Vagina (tissue), 2 donors: ENCODE measurements at regions not wholly inside any gene's neighbourhood (a gene's known extent, or its start where the extent isn't known, plus 50 kb on each side); places are given as distances from the start of the nearest gene placed in this dataset.

Source experiments
- DNase-seq, 2 donors: peaks; one replicate each; pipeline ENCODE4 v3.0.0-alpha.2; 2017; ENCODE audit errors: extremely low spot score in 2 of 2
- H3K27ac ChIP-seq: fragments of 200-600 bp; sonication (generic); one replicate; pipeline ENCODE4 v1.5.1; 2019
- H3K27me3 ChIP-seq: fragments of 200-600 bp; sonication (generic); one replicate; pipeline ENCODE4 v1.5.1; 2019
- H3K36me3 ChIP-seq, 2 donors: fragments of 200-600 bp; sonication (generic); one replicate each; pipeline ENCODE4 v1.5.1; 2017 to 2019
- H3K4me1 ChIP-seq: fragments of 200-600 bp; sonication (generic); one replicate; pipeline ENCODE4 v1.5.1; 2019
- H3K4me3 ChIP-seq, 2 donors: fragments of 200-600 bp; sonication (generic); 1 replicate in 1 of 2; 2 replicates in 1 of 2; pipeline ENCODE4 v1.5.1; 2016 to 2019
- H3K9me3 ChIP-seq: fragments of 200-600 bp; sonication (generic); one replicate; pipeline ENCODE4 v1.5.1; 2019
- POLR2A ChIP-seq, 2 donors: fragments of 450-650 bp; IDR thresholded peaks; one replicate each; pipeline ENCODE4 v1.6.1; 2017; ENCODE audit warnings: antibody characterized with exemption in 2 of 2, mild to moderate bottlenecking in 2 of 2, moderate library complexity in 2 of 2
- POLR2AphosphoS5 ChIP-seq, 2 donors: sonication (generic); formaldehyde crosslinking; IDR thresholded peaks; one replicate each; pipeline ENCODE4 v1.9.0; 2017; ENCODE audit warnings: antibody characterized with exemption in 2 of 2, mild to moderate bottlenecking in 2 of 2, low read depth in 1 of 2; ENCODE audit not compliant: insufficient read depth in 1 of 2
- intact Hi-C: fragments of 100-400 bp; cut with DNase I; formaldehyde crosslinking; loops from one replicate; pipeline ENCODE4 v1.15.1; 2023
- TF ChIP-seq, protein P1 (sequence below), 3 experiments: fragments of 450-650 bp in 2 of 3; fragments of 200-600 bp in 1 of 3; sonication (generic) in 1 of 3; IDR thresholded peaks; one replicate each; pipeline ENCODE4 v1.5.1; 2017 to 2019; ENCODE audit warnings: antibody characterized with exemption in 3 of 3, mild to moderate bottlenecking in 2 of 3, moderate library complexity in 2 of 3

DNA sequence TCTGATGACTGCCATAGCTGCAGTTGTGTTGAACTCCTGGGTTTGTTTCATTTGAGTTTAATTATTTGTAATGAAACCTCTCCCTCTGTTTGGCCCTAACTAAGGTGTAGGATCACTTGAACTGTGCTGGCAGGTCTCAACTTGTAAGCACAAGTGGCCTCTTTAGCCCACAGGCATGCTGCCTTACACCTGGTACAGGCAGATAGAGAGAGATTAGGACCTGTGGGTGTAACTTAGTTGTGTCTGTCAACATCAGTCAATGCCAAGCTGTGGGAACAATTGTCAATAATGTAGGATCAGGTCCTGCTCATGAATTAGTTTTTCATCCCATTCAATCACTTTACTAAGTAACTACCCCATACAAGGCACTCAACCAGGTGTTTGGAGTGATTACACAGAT is 263.0 kb upstream of the G2E3 start:
- TF ChIP-seq POLR2AphosphoS5 (IDR thresholded peaks at IDR 0.05; ENCODE audit: insufficient read depth in 1 of 2, low read depth in 1 of 2): no peak
- TF ChIP-seq POLR2A (IDR thresholded peaks at IDR 0.05): no peak
- H3K36me3 ChIP-seq: no peaks in the 10 kb centered on the region
- no peak overlapping the region for H3K4me3 ChIP-seq
- no peaks in the 10 kb centered on the region for H3K27me3 ChIP-seq
- DNase-seq: no peak
- intact Hi-C loops: no loop called here
- H3K4me1 ChIP-seq: no peaks in the 10 kb centered on the region
- H3K27ac ChIP-seq: no peak overlapping the region
- H3K9me3 ChIP-seq: no peaks in the 10 kb centered on the region

DNA sequence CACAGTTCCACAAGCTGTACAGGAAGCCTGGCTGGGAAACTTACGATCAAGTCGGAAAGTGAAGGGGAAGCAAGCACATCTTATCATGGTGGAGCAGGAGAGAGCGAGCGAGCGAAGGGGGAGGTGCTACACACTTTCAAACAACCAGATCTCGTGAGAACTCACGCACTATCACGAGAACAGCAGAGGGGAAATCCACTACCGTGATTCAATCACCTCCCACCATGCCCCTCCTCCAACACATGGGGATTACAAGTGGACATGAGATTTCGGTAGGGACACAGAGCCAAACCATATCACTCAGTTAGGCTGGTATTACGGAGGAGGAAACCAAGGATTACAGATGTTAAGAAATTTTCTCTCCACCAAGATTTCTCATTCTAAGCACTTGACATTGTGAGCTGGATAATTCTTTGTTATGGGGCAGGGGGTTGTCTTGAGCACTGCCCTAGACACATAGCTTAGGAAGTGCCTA is 262.0 kb upstream of the G2E3 start:
- Histone ChIP-seq H3K36me3 (no peaks in the 10 kb centered on the region), H3K9me3 (no peaks in the 10 kb centered on the region), H3K4me1 (no peaks in the 10 kb centered on the region), H3K27ac (no peak overlapping the region), H3K27me3 (no peaks in the 10 kb centered on the region), H3K4me3 (no peak overlapping the region)
- no peak for DNase-seq
- intact Hi-C loops: no loop called here
- TF ChIP-seq, protein P1, sequence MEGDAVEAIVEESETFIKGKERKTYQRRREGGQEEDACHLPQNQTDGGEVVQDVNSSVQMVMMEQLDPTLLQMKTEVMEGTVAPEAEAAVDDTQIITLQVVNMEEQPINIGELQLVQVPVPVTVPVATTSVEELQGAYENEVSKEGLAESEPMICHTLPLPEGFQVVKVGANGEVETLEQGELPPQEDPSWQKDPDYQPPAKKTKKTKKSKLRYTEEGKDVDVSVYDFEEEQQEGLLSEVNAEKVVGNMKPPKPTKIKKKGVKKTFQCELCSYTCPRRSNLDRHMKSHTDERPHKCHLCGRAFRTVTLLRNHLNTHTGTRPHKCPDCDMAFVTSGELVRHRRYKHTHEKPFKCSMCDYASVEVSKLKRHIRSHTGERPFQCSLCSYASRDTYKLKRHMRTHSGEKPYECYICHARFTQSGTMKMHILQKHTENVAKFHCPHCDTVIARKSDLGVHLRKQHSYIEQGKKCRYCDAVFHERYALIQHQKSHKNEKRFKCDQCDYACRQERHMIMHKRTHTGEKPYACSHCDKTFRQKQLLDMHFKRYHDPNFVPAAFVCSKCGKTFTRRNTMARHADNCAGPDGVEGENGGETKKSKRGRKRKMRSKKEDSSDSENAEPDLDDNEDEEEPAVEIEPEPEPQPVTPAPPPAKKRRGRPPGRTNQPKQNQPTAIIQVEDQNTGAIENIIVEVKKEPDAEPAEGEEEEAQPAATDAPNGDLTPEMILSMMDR (IDR thresholded peaks at IDR 0.05): no peak
- no peak for TF ChIP-seq POLR2AphosphoS5 (IDR thresholded peaks at IDR 0.05; ENCODE audit: insufficient read depth in 1 of 2, low read depth in 1 of 2)
- TF ChIP-seq POLR2A (IDR thresholded peaks at IDR 0.05): no peak

DNA sequence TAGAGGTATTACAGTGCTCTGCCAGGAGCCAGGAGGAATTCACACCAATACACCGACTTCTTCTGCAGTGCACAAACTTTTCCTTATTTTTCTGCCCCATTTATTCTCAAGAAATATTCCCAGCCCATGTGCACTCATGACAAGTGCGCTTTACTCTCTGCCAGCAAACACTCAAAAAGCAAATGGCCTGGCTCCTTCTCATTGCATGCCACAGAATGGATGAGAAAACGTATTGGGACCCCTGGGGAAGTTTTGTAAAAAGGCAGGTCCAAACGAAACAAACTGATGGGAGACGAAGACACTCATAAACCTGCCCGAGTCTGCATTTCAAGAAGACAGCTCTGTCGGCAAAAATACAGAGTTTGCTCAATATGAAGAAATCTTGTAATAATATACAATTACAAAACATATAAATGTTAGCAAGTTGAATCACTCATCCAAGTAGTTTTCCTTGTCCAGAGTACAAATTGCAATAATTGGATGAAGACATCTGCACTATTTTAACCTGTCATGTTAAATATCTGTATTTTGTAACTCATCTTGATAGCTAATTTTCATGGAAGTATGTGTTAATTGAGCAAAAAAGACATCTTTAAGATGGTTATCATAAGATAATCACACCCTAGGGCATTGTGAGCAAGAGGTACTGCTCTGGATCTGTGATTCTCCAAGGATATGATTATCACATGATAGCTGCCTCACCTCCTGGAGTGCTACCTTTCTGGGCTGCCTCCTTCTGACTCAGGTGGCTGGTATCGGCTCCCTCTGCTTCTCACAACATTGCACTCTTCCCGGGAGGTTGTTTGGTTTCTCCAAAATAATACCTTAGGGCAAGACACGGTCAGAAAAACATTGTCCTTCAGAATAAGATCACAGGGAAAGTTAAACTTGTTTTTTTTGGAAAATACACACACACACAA is 260.8 kb upstream of the G2E3 start:
- no peak overlapping the region for H3K4me3 ChIP-seq
- DNase-seq: no peak
- H3K4me1 ChIP-seq: no peaks in the 10 kb centered on the region
- no peaks in the 10 kb centered on the region for H3K36me3 ChIP-seq
- intact Hi-C loops: no loop called here
- TF ChIP-seq, protein P1 (IDR thresholded peaks at IDR 0.05): no peak
- no peak for TF ChIP-seq POLR2AphosphoS5 (IDR thresholded peaks at IDR 0.05; ENCODE audit: insufficient read depth in 1 of 2, low read depth in 1 of 2)
- no peak for TF ChIP-seq POLR2A (IDR thresholded peaks at IDR 0.05)
- H3K27ac ChIP-seq: no peak overlapping the region
- no peaks in the 10 kb centered on the region for H3K27me3 ChIP-seq
- no peaks in the 10 kb centered on the region for H3K9me3 ChIP-seq

DNA sequence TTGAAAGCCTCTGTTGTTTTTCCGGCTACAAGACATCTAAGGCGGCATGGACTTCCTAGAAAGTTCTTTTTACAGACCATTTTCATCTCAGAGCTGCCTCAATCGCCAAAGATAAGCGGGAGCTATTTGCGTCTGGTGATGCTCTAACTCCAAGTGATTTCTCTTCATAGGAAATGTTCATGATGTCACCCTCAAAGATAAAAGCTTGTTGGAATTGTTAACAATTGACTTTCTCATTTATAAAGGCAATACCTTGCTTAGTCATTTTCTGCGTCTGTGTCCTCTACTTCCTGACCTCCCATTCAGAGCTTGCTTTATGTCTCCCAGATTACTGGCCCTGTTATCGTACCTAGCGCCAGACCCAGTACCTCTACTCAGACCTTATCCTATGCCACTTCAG is 259.0 kb upstream of the G2E3 start:
- no peak for TF ChIP-seq POLR2A (IDR thresholded peaks at IDR 0.05)
- TF ChIP-seq, protein P1 (IDR thresholded peaks at IDR 0.05): no peak
- no peak for TF ChIP-seq POLR2AphosphoS5 (IDR thresholded peaks at IDR 0.05; ENCODE audit: insufficient read depth in 1 of 2, low read depth in 1 of 2)
- H3K4me3 ChIP-seq: no peak overlapping the region
- H3K36me3 ChIP-seq: no peaks in the 10 kb centered on the region
- H3K27ac ChIP-seq: no peak overlapping the region
- DNase-seq: no peak
- intact Hi-C loops: no loop called here
- H3K27me3 ChIP-seq: no peaks in the 10 kb centered on the region
- no peaks in the 10 kb centered on the region for H3K9me3 ChIP-seq
- H3K4me1 ChIP-seq: no peaks in the 10 kb centered on the region

DNA sequence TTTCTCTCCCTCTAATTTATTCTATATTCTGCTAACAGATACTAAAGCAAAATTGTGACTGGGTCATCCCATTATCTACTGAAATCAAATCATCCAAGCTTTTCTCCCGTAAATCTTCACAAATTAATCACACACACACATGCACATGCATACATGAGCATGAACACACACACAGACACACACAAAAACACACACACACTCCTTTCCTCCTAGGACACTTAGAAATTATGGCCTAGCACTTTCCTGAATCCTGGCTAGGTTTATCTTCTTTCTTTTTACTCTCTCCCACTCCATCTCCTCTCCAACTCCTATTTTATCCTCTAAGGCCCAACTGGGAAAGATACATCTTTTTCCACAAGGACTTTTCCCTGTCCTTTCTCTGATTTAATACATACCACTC is 255.6 kb upstream of the G2E3 start:
- TF ChIP-seq, protein P1 (IDR thresholded peaks at IDR 0.05): no peak
- TF ChIP-seq POLR2A (IDR thresholded peaks at IDR 0.05) (no peak), POLR2AphosphoS5 (IDR thresholded peaks at IDR 0.05; ENCODE audit: insufficient read depth in 1 of 2, low read depth in 1 of 2) (no peak)
- Histone ChIP-seq H3K36me3 (no peaks in the 10 kb centered on the region), H3K27me3 (no peaks in the 10 kb centered on the region), H3K9me3 (no peaks in the 10 kb centered on the region), H3K4me3 (no peak overlapping the region), H3K27ac (no peak overlapping the region), H3K4me1 (no peaks in the 10 kb centered on the region)
- DNase-seq: no peak
- intact Hi-C loops: no loop called here
